CD4-positive, alpha-beta T cell (primary cell): ENCODE measurements at regions not wholly inside any gene's neighbourhood (a gene's known extent, or its start where the extent isn't known, plus 50 kb on each side); places are given as distances from the start of the nearest gene placed in this dataset.

ENCODE experiments used
- ATAC-seq: fragments of 200-7000 bp; cut with Tn5 transposase; one replicate; pipeline ENCODE4 v1.10.0; 2022; ENCODE audit warnings: mild to moderate bottlenecking; ENCODE audit not compliant: poor library complexity
- CTCF ChIA-PET: fragments of 350-600 bp; sonication (Branson Sonifier 250); formaldehyde crosslinking; loops from one replicate; lab custom pipeline; 2021; ENCODE audit warnings: antibody characterized with exemption, inconsistent platforms; lab: Charles Lee
- POLR2A ChIA-PET: fragments of 350-600 bp; sonication (Branson Sonifier 250); formaldehyde crosslinking; loops from one replicate; lab custom pipeline; 2021; ENCODE audit warnings: antibody characterized with exemption, inconsistent platforms; lab: Charles Lee
- DNase-seq, 14 experiments: peaks; one replicate each; pipeline ENCODE4 v3.0.0-alpha.2; 2013 to 2020; ENCODE audit warnings: mixed read lengths in 2 of 14
- H3K27ac ChIP-seq, 2 donors: one replicate each; pipeline versions ENCODE4 v1.5.1 to v1.7.0; 2013; ENCODE audit warnings: low read length in 2 of 2, low read depth in 1 of 2, mild to moderate bottlenecking in 1 of 2
- H3K27me3 ChIP-seq, 2 experiments: 1 replicate in 1 of 2; 2 replicates in 1 of 2; pipeline versions ENCODE4 v1.6.1 to v1.7.0; 2013; ENCODE audit warnings: low read length in 2 of 2, control low read depth in 1 of 2, mild to moderate bottlenecking in 1 of 2, moderate library complexity in 1 of 2; ENCODE audit not compliant: insufficient read depth in 2 of 2, control insufficient read depth in 1 of 2
- H3K36me3 ChIP-seq: one replicate; pipeline ENCODE4 v1.6.1; 2013; ENCODE audit warnings: low read length, control low read depth; ENCODE audit not compliant: insufficient read depth
- H3K4me1 ChIP-seq: one replicate; pipeline ENCODE4 v1.6.1; 2013; ENCODE audit warnings: low read length, control low read depth; ENCODE audit not compliant: insufficient read depth
- H3K4me3 ChIP-seq: one replicate; pipeline ENCODE4 v1.5.1; 2013; ENCODE audit warnings: mild to moderate bottlenecking, low read length, moderate library complexity
- H3K9me3 ChIP-seq, 2 experiments: 1 replicate in 1 of 2; 2 replicates in 1 of 2; pipeline versions ENCODE4 v1.6.1 to v1.7.0; 2013; ENCODE audit warnings: low read length in 2 of 2, mild to moderate bottlenecking in 2 of 2, control low read depth in 1 of 2, moderate library complexity in 1 of 2; ENCODE audit not compliant: control insufficient read depth in 1 of 2, insufficient read depth in 1 of 2
- H3K27ac Mint-ChIP-seq: one replicate; pipeline ENCODE4 v1.8.0; 2020; ENCODE audit warnings: mixed read lengths
- H3K27me3 Mint-ChIP-seq: one replicate; pipeline ENCODE4 v1.8.0; 2021; ENCODE audit warnings: mixed read lengths
- H3K36me3 Mint-ChIP-seq: one replicate; pipeline ENCODE4 v1.8.0; 2021; ENCODE audit warnings: low read depth, mixed read lengths
- H3K4me1 Mint-ChIP-seq: one replicate; pipeline ENCODE4 v1.8.0; 2021; ENCODE audit warnings: low read depth, mixed read lengths
- H3K4me3 Mint-ChIP-seq: one replicate; pipeline ENCODE4 v1.8.0; 2020; ENCODE audit warnings: mild to moderate bottlenecking, mixed read lengths
- H3K9me3 Mint-ChIP-seq: one replicate; pipeline ENCODE4 v1.8.0; 2020; ENCODE audit warnings: mixed read lengths
- CTCF ChIP-seq: fragments of 200-600 bp; IDR thresholded peaks from one replicate; pipeline ENCODE4 v1.8.0; 2022; ENCODE audit warnings: antibody characterized with exemption, mild to moderate bottlenecking
- intact Hi-C, 2 experiments: fragments of 100-400 bp; cut with DNase I in 1 of 2; cut with micrococcal nuclease in 1 of 2; formaldehyde crosslinking; loops; one replicate each; pipeline versions ENCODE4 v1.15.1 to v1.9.0; 2023 to 2025; cut with DNase I, micrococcal nuclease

- Mint-ChIP-seq H3K27ac (no peak overlapping the region), H3K9me3 (no peaks in the 10 kb centered on the region), H3K4me3 (no peak overlapping the region), H3K27me3 (no peaks in the 10 kb centered on the region), H3K4me1 (no peaks in the 10 kb centered on the region), H3K36me3 (no peaks in the 10 kb centered on the region)
- ChIA-PET CTCF (interaction anchor here (0.6 kb wide), 1 partner anchor 293 kb away, joined by 3 read pairs; no protein-coding TSS in a partner anchor), POLR2A (no interaction called here)
- Histone ChIP-seq H3K27me3 (no peaks in the 10 kb centered on the region), H3K4me3 (no peak overlapping the region), H3K9me3 (peaks cover 0 to 2% of the 10 kb centered on the region in 2 experiments), H3K27ac (no peak overlapping the region), H3K36me3 (no peaks in the 10 kb centered on the region), H3K4me1 (no peaks in the 10 kb centered on the region)
- intact Hi-C loops = no loop called here
- ATAC-seq (no peak), DNase-seq (no peak)
- no peak for TF ChIP-seq CTCF
These were observed 149.9 kb downstream of the CRPPA start for GRCh38 chr7:16271355-16271915.

- POLR2A ChIA-PET = no interaction called here
- no peaks in the 10 kb centered on the region for H3K36me3 ChIP-seq
- CTCF ChIA-PET = interaction anchor here (0.6 kb wide), 1 partner anchor 294 kb away, joined by 3 read pairs; no protein-coding TSS in a partner anchor
- H3K4me3 Mint-ChIP-seq = no peak overlapping the region
- no peaks in the 10 kb centered on the region for H3K27me3 ChIP-seq
- H3K9me3 ChIP-seq = peaks cover 0 to 3% of the 10 kb centered on the region in 2 experiments
- H3K4me1 ChIP-seq = no peaks in the 10 kb centered on the region
- TF ChIP-seq CTCF = no peak
- no peaks in the 10 kb centered on the region for H3K4me1 Mint-ChIP-seq
- DNase-seq = no peak
- H3K4me3 ChIP-seq = no peak overlapping the region
- no peak for ATAC-seq
- H3K27ac Mint-ChIP-seq = no peak overlapping the region
- H3K27ac ChIP-seq = no peak overlapping the region
- H3K36me3 Mint-ChIP-seq = no peaks in the 10 kb centered on the region
- no peaks in the 10 kb centered on the region for H3K9me3 Mint-ChIP-seq
- no peaks in the 10 kb centered on the region for H3K27me3 Mint-ChIP-seq
- intact Hi-C loops = no loop called here
These were observed 150.5 kb downstream of the CRPPA start for GRCh38 chr7:16270844-16271243.

- ATAC-seq = no peak
- H3K27ac ChIP-seq = no peak overlapping the region
- H3K27me3 ChIP-seq = no peaks in the 10 kb centered on the region
These were observed 152.2 kb downstream of the CRPPA start for GRCh38 chr7:16268821-16269768.

More at GRCh38 chr7:16268821-16269768, 152.2 kb downstream of the CRPPA start:
- intact Hi-C loops = no loop called here
- no peak for TF ChIP-seq CTCF
- POLR2A ChIA-PET = no interaction called here
- no peaks in the 10 kb centered on the region for H3K36me3 ChIP-seq
- peaks cover 0 to 3% of the 10 kb centered on the region in 2 experiments for H3K9me3 ChIP-seq
- H3K36me3 Mint-ChIP-seq = no peaks in the 10 kb centered on the region
- no peak overlapping the region for H3K27ac Mint-ChIP-seq
- no peak overlapping the region for H3K4me3 Mint-ChIP-seq
- H3K4me1 ChIP-seq = no peaks in the 10 kb centered on the region
- no peaks in the 10 kb centered on the region for H3K9me3 Mint-ChIP-seq
- H3K27me3 Mint-ChIP-seq = no peaks in the 10 kb centered on the region
- DNase-seq = peak in 1 of 14 experiments; percentile 1
- no peak overlapping the region for H3K4me3 ChIP-seq
- CTCF ChIA-PET = no interaction called here
- no peaks in the 10 kb centered on the region for H3K4me1 Mint-ChIP-seq
